Common myeloid progenitor, CD34-positive (primary cell): ENCODE measurements at regions not wholly inside any gene's neighbourhood (a gene's known extent, or its start where the extent isn't known, plus 50 kb on each side); places are given as distances from the start of the nearest gene placed in this dataset.
A peak's percentile ranks its signal among the peaks of the same experiment; 100 is the strongest.

Experiments
- CTCF ChIA-PET: fragments of 350-600 bp; sonication (Branson Sonifier 250); formaldehyde crosslinking; loops from one replicate; lab custom pipeline; 2021; ENCODE audit warnings: antibody characterized with exemption; lab: Charles Lee
- POLR2A ChIA-PET: fragments of 350-600 bp; sonication (Branson Sonifier 250); formaldehyde crosslinking; loops from one replicate; lab custom pipeline; 2021; ENCODE audit warnings: antibody characterized with exemption; lab: Charles Lee
- DNase-seq, 3 donors: peaks; one replicate each; pipeline versions ENCODE4 v3.0.0 to v3.0.0-alpha.2; 2013
- H3K27ac ChIP-seq, 2 experiments: 1 replicate in 1 of 2; 2 replicates in 1 of 2; pipeline ENCODE4 v1.7.0; 2013; ENCODE audit warnings: inconsistent platforms in 2 of 2, low read length in 2 of 2, mild to moderate bottlenecking in 2 of 2, low read depth in 1 of 2, moderate library complexity in 1 of 2; ENCODE audit not compliant: severe bottlenecking in 2 of 2, insufficient read depth in 1 of 2, poor library complexity in 1 of 2
- H3K27me3 ChIP-seq, 5 experiments: replicated peaks in 2 of 5; 1 replicate in 3 of 5; 2 replicates in 2 of 5; pipeline versions ENCODE4 v1.6.1 to v1.7.0; 2013; ENCODE audit warnings: low read length in 4 of 5, mild to moderate bottlenecking in 2 of 5, moderate library complexity in 2 of 5, inconsistent platforms in 1 of 5; ENCODE audit not compliant: insufficient read depth in 5 of 5, control insufficient read depth in 4 of 5
- H3K36me3 ChIP-seq, 4 experiments: 1 replicate in 2 of 4; 2 replicates in 2 of 4; pipeline versions ENCODE4 v1.6.1 to v1.7.0; 2013; ENCODE audit warnings: low read length in 3 of 4, control low read depth in 1 of 4, mild to moderate bottlenecking in 1 of 4; ENCODE audit not compliant: control insufficient read depth in 4 of 4, insufficient read depth in 4 of 4
- H3K4me1 ChIP-seq, 4 experiments: 1 replicate in 3 of 4; 2 replicates in 1 of 4; pipeline versions ENCODE4 v1.6.1 to v1.7.1; 2013; ENCODE audit warnings: low read length in 3 of 4, mild to moderate bottlenecking in 3 of 4, control low read depth in 1 of 4, inconsistent platforms in 1 of 4, moderate library complexity in 1 of 4; ENCODE audit not compliant: control insufficient read depth in 4 of 4, insufficient read depth in 4 of 4; ENCODE audit errors: control extremely low read depth in 1 of 4
- H3K4me3 ChIP-seq, 7 experiments: 1 replicate in 4 of 7; 2 replicates in 3 of 7; pipeline versions ENCODE4 v1.5.1 to v1.7.0; 2013; ENCODE audit warnings: mild to moderate bottlenecking in 7 of 7, low read length in 6 of 7, moderate library complexity in 6 of 7, inconsistent platforms in 2 of 7, low read depth in 2 of 7, control low read depth in 1 of 7; ENCODE audit not compliant: insufficient read depth in 4 of 7, control insufficient read depth in 1 of 7; ENCODE audit errors: extremely low read depth in 1 of 7
- H3K9me3 ChIP-seq, 5 experiments: 1 replicate in 4 of 5; 2 replicates in 1 of 5; pipeline versions ENCODE4 v1.6.1 to v1.7.1; 2013; ENCODE audit warnings: low read length in 4 of 5, mild to moderate bottlenecking in 2 of 5, inconsistent platforms in 1 of 5, low read depth in 1 of 5, moderate library complexity in 1 of 5; ENCODE audit not compliant: control insufficient read depth in 4 of 5, insufficient read depth in 2 of 5; ENCODE audit errors: control extremely low read depth in 1 of 5
- WGBS: methylation state at CpG from one replicate; pipeline ENCODE4 v1.1.5; 2013; ENCODE audit not compliant: insufficient coverage; 5-methylcytosine and 5-hydroxymethylcytosine counted together

GRCh38 chr5:167918184-167918812, 373.1 kb upstream of the WWC1 start:
- no peak for DNase-seq
- ChIA-PET POLR2A (no interaction called here), CTCF (interaction anchor here (1.2 kb wide), 1 partner anchor 14 kb away, joined by 3 read pairs; no protein-coding TSS in a partner anchor)
- H3K36me3 ChIP-seq: no peaks in the 10 kb centered on the region
- H3K4me3 ChIP-seq: no peak overlapping the region
- WGBS: 91% methylated on average over 10 of the region's 11 CpGs
- peaks cover 0 to 22% (median 8%) of the 10 kb centered on the region in 4 experiments for H3K4me1 ChIP-seq
- no peak overlapping the region for H3K27ac ChIP-seq
- no peaks in the 10 kb centered on the region for H3K27me3 ChIP-seq
- H3K9me3 ChIP-seq: no peaks in the 10 kb centered on the region

DNA sequence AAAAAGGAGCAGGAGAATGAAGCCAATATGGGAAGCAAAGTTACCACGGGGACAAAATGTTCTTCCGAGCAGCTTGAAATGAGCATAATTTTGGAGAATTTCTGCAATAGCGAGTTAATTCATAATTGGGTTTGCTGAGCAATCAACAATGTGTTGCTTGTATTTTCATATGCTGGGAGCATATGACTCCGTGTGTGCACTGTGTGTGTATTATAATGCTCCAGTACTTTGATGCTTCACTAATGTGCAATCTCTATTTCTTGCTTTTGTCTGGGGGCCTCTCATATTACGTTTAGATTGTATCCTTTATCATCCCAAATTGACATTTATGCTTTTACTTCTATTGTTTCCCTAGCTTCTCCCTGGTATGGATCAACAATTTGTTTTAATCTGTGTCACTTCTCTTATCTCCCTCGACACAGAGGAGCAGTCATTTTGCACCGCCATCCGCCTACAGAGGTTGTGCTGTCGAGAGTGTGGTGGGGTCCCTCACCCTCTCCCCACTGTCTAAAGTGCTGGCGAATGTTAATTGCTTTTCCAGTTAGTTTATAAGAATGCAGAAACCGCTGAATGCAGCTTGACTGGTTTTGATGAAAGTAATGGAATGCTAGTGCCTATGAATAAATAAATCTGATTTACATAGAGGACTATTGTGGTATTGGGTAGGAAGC, 372.5 kb upstream of the WWC1 start:
- POLR2A ChIA-PET: no interaction called here

GRCh38 chr5:167920589-167920988, 370.9 kb upstream of the WWC1 start:
- H3K27ac ChIP-seq: no peak overlapping the region
- H3K4me1 ChIP-seq: peaks cover 0 to 22% (median 8%) of the 10 kb centered on the region in 4 experiments
- no peak overlapping the region for H3K4me3 ChIP-seq
- no peaks in the 10 kb centered on the region for H3K27me3 ChIP-seq
- DNase-seq: peak; percentile 55 to 91 (median 86)
- no CpG with 5 or more reads among the region's 2 CpGs for WGBS
- ChIA-PET POLR2A (no interaction called here), CTCF (interaction anchor here (2.1 kb wide), 1 partner anchor 22 kb away, joined by 4 read pairs; no protein-coding TSS in a partner anchor)
- H3K36me3 ChIP-seq: no peaks in the 10 kb centered on the region
- peaks cover 0 to 2% (median 0%) of the 10 kb centered on the region in 5 experiments for H3K9me3 ChIP-seq

More for the DNA sequence above, 372.5 kb upstream of the WWC1 start:
- Histone ChIP-seq H3K27ac (no peak overlapping the region), H3K36me3 (no peaks in the 10 kb centered on the region), H3K4me3 (no peak overlapping the region), H3K27me3 (no peaks in the 10 kb centered on the region), H3K9me3 (no peaks in the 10 kb centered on the region), H3K4me1 (peaks cover 0 to 22% (median 8%) of the 10 kb centered on the region in 4 experiments)
- 96% methylated on average over 9 of the region's 11 CpGs for WGBS
- DNase-seq: peak in 1 of 3 donors; percentile 10
- CTCF ChIA-PET: interaction anchor here (1.2 kb wide), 1 partner anchor 14 kb away, joined by 3 read pairs; no protein-coding TSS in a partner anchor

DNA sequence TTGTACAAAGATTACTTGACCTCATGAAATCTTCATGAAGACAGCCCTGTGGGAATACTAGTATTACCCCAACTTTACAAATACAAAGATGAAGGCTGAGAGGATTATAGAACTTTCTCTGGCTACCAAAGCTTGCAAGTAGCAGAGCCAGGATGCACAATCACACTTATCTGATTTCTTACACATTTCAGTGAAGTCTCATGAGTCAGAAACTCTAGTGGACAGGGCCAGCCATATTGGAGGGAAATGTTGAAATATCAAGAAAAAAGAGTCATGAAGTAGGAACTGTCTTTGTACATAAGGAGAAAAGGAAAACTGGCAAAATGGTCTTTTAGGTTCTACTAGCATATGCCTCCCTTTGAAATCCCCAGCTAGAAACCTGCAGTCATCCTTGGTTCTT, 369.6 kb upstream of the WWC1 start:
- H3K4me1 ChIP-seq: peaks cover 0 to 20% (median 4%) of the 10 kb centered on the region in 4 experiments
- POLR2A ChIA-PET: no interaction called here
- no peaks in the 10 kb centered on the region for H3K27me3 ChIP-seq
- CTCF ChIA-PET: interaction anchor here (1.3 to 2.1 kb wide), 2 partner anchors 9 to 23 kb away, joined by 4 to 6 read pairs; no protein-coding TSS in a partner anchor
- no peaks in the 10 kb centered on the region for H3K36me3 ChIP-seq
- peaks cover 0 to 2% (median 0%) of the 10 kb centered on the region in 5 experiments for H3K9me3 ChIP-seq
- H3K4me3 ChIP-seq: no peak overlapping the region
- no peak overlapping the region for H3K27ac ChIP-seq
- DNase-seq: peak in 1 of 3 donors; percentile 16

GRCh38 chr5:167923396-167923795, 368.0 kb upstream of the WWC1 start:
- no peak for DNase-seq
- Histone ChIP-seq H3K4me3 (no peak overlapping the region), H3K9me3 (peaks cover 0 to 2% (median 0%) of the 10 kb centered on the region in 5 experiments), H3K36me3 (no peaks in the 10 kb centered on the region), H3K27me3 (no peaks in the 10 kb centered on the region), H3K27ac (no peak overlapping the region), H3K4me1 (peaks cover 0 to 17% (median 2%) of the 10 kb centered on the region in 4 experiments)
- POLR2A ChIA-PET: no interaction called here
- CTCF ChIA-PET: interaction anchor here (0.9 to 1.5 kb wide), 2 partner anchors 8 to 200 kb away, joined by 3 to 4 read pairs; no protein-coding TSS in a partner anchor
- no CpG with 5 or more reads among the region's 4 CpGs for WGBS

DNA sequence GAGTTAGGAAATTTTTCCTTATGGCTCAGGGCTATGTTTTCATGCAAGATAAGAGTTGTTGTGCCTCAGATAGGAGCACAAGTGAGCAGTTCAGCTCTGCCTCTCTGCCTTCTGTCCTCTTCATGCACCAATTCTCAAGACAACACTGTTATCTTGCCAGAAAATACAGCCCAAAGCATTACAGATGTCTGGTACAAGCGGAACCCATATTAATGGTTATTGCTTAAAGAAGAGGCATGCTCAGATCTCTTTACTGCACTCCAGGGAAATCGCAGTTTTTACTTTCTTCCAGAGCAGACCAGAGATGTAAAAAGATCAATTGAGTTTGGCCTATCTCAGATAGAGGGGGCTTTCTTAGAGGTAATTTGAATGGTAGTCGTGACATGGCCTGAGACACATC, 361.6 kb upstream of the WWC1 start:
- no peaks in the 10 kb centered on the region for H3K9me3 ChIP-seq
- no peak overlapping the region for H3K4me3 ChIP-seq
- no peaks in the 10 kb centered on the region for H3K36me3 ChIP-seq
- POLR2A ChIA-PET: no interaction called here
- H3K4me1 ChIP-seq: no peaks in the 10 kb centered on the region
- no peak for DNase-seq
- no peaks in the 10 kb centered on the region for H3K27me3 ChIP-seq
- no peak overlapping the region for H3K27ac ChIP-seq
- WGBS: 100% methylated on average over 2 of the region's 3 CpGs
- CTCF ChIA-PET: no interaction called here

DNA sequence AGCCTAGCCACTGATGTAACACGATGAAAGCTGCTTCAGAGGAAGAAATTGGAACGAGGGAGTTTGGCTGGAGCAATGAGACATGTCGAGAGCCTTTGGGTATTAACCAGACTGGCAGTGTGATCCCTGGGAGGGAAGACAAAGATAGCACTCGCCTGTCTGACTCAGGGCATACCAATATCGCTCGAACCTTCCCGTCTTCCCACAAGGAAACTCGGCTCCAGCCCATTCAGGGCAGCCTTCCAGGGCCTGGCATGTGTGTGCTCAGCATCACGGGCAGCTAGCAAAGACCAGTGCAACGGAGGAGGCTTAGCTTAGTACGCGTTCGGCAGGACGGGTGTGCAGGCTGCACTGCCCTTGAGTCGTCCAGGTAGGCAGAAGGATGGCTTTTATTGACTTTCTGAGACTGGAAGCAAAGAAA, 356.9 kb upstream of the WWC1 start:
- H3K4me1 ChIP-seq: peaks cover 6 to 14% (median 10%) of the 10 kb centered on the region in 4 experiments
- no peak overlapping the region for H3K27ac ChIP-seq
- ChIA-PET CTCF (no interaction called here), POLR2A (no interaction called here)
- H3K4me3 ChIP-seq: no peak overlapping the region
- no peaks in the 10 kb centered on the region for H3K27me3 ChIP-seq
- H3K36me3 ChIP-seq: no peaks in the 10 kb centered on the region
- WGBS: 96% methylated on average over 15 of the region's 15 CpGs
- DNase-seq: no peak
- H3K9me3 ChIP-seq: no peaks in the 10 kb centered on the region
